IPS DF 19.7 (cell line): ENCODE measurements at regions not wholly inside any gene's neighbourhood (a gene's known extent, or its start where the extent isn't known, plus 50 kb on each side); places are given as distances from the start of the nearest gene placed in this dataset.
"Not testable (repeated sequence)": the region's sequence is repeated elsewhere in the genome, so short reads cannot be mapped to it uniquely, and the experiment has no call there.

ENCODE experiments used
- DNase-seq: peaks from one replicate; pipeline ENCODE4 v3.0.0-alpha.2; 2013; ENCODE audit warnings: low read depth, low spot score

- DNase-seq = no peak
Measured at GRCh38 chr5:44051591-44051990, 337.6 kb downstream of the FGF10 start.

DNA sequence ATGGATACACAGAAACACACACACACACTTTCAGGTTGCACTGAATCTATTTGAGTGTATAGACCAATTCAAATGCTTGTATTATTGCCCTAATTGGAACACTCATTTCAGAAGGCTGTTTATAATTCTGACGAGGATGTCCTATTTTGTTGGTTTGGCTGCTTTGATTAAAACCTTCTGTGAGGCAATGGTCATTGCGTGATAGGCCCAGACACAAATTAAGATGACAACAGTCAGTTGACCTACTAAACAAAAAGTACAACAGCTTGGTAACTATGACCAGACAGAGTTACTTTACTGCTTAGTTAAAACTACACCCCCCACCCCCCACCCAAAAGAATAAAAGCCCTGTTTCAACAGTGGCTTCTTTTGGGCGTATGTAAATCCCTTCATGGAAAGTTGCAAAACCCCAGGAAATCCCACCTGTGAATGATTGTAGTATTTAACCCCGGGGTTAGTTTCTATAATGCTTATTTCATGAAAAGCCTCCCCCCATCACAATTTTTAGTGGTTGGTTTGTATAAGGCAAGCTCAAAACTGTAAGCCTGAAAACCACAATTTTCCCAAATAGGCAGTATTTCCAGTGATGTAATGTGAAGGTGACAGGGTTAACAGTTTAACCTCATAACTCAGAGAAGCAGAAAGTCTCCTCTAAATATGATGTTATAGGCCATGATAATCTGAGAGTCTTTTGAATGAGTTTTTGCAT lies 340.8 kb downstream of the FGF10 start:
- no peak for DNase-seq

GRCh38 chr5:44046619-44047364 lies 342.4 kb downstream of the FGF10 start:
- DNase-seq = no peak

- DNase-seq = not testable (repeated sequence)
Measured at GRCh38 chr5:44044549-44044948, 344.7 kb downstream of the FGF10 start.

GRCh38 chr5:44028226-44028625 lies 361.0 kb downstream of the FGF10 start:
- DNase-seq = no peak

- no peak for DNase-seq
Measured at GRCh38 chr5:44022622-44023021, 366.6 kb downstream of the FGF10 start.

- no peak for DNase-seq
Measured at GRCh38 chr5:44011518-44011917, 377.7 kb downstream of the FGF10 start.

- DNase-seq = no peak
Measured at GRCh38 chr5:44002381-44002901, 386.8 kb downstream of the FGF10 start.

GRCh38 chr5:44001675-44002380 lies 387.4 kb downstream of the FGF10 start:
- DNase-seq = no peak

DNA sequence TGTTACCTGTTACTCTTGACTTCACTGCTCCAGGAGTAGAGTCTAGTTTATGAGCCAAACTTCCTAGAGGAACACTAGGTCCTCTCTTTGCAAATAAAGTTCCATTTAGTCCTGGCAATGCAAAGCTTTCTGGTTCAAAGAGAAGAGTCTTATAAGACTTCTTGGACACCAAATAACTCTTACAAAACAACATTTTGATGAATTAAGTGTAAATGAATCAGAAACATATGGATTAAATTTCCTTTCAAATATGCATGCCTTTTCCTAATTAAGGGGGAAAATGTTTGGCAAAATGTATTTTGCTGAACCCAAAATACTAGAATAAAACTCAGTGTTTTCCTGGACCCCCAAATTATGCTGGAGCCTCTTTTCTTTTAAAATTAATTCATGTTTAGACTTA lies 388.0 kb downstream of the FGF10 start:
- no peak for DNase-seq

DNA sequence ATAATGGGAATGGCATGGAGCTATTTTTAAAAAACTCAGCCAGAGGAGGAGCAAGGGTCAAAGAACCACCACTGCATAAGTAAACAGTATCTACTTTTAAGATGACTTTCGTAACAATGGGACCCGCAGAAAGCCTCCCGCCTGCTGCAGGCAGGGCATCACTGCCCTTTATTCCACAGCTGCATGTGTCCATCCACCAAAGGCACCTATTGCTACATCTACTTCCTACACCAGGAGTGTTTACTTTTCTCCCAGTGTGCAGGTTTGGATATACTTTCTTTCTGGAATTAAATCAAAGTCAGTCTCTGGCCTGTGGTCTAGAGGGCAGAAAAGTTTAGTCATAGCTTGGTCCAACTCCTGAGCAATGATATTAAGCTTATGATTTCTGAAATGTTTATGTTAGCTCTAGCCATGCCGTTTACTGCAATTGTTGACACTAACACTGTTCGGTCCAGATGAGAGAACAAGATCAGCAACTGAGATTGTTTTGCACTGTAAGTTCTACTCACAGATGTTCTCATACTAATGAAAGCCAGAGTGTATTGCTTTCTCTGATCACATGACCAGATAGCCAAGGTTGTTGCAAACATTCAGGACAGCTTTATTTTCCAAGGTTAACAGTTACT lies 391.5 kb downstream of the FGF10 start:
- DNase-seq = no peak

DNA sequence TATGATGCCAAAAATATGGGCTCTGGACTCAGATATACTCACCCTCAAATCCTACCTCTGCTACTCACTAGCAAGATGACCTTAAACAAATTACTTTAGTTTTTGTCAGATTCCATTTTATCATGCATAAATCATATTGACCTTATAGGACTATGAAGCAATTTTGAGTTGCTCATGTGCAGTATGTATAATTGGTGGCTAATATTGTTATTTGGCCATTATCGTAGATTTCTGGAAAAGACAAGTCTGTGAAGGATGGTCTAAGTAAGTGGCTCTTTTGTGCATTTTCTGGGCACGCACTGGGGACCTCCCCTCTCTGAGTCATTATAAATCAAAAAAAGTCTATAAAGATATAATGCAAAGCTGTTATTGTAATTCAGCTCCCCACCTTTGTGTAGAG lies 393.0 kb downstream of the FGF10 start:
- no peak for DNase-seq

GRCh38 chr5:43994352-43994708 lies 391.4 kb downstream of the NNT start:
- DNase-seq = no peak

DNA sequence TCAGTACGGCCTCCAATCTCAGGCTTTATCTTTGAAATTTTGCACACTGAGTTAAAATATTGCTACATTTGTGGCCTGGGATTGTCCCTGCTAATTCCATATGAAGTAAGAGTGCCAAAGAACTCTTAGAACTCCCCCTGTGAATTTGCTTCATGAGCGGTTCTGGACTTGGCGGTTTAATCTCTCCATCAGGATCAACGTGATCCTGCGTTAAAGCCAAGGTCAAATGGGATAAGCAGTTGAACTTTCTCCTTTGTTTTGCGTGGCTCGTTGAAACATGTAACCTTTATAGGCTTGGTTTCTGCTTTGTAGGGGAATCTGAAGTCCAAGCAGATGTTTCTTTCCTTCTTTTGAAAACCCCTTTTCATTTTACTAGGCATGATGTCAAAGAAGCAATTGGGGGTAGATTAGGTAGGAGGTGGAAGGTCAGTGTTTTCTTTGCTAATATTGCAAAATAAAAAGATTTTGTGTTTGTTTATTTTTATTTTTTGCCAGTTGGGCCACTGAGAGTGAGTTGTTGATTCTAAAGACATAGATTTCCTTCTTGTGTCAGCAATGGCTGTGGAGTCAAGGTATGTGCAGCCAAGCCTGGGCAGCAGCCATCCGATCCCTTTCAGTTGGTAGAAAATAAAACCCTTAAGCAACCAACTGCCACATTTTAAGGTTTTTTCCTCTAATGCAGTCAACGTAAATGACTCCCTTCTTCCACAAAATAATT lies 390.8 kb downstream of the NNT start:
- DNase-seq = no peak

DNA sequence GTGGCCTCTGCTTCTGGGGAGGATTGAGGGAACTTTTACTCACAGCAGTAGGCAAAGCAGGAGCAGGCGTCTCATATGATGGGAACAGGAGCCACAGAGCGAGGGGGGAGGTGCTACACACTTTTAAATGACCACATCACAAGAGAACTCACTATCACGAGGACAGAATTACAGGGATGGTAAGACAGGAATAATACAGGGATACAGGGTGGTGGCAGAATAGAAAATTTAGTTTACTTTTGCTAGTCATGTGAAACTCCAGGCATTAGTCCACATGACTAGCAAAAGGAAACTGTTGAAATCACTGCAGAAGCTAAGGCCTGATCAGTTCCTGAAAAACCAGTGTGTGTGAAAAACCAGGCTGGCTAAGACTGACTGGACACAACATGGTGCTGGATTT lies 382.4 kb downstream of the NNT start:
- no peak for DNase-seq

DNA sequence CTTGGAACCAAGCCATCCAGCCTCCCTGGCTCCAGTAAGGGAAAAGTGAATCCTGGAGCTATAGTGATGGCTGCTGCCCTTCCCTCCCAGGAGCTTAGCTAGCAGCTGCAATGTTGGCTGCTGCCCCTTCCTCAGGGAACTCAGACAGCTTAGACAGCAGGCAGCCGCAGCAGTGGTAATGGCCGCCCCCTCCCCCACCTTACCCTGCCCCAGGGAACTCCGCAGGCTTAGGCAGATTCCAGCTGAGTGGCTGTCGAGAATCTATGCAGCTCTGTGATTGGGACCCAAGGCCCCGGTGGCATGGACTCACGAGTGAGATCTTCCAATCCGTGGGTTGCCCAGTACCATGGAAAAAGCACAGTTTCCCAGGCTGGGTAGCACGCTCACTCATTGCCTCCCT lies 378.6 kb downstream of the NNT start:
- no peak for DNase-seq

DNA sequence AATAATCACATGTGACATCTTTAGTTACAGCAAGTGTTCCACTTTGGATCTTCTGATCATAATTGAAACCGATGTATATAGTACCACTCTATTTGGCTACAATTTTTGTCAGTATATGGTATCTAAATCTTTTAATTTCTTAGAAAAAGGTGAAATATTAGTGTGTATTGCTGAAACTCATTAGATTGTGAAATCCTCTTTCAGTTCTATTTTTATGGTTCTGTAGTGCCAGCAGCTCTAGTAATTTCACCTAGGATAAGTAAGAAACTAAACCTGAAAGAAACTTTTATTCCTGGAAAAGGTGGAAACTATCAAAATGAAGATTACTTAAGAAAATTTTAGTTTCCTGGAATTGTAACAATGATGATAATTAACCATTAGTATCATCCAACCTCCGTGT lies 370.9 kb downstream of the NNT start:
- DNase-seq = no peak

- no peak for DNase-seq
Measured at GRCh38 chr5:43973318-43973717, 370.3 kb downstream of the NNT start.

DNA sequence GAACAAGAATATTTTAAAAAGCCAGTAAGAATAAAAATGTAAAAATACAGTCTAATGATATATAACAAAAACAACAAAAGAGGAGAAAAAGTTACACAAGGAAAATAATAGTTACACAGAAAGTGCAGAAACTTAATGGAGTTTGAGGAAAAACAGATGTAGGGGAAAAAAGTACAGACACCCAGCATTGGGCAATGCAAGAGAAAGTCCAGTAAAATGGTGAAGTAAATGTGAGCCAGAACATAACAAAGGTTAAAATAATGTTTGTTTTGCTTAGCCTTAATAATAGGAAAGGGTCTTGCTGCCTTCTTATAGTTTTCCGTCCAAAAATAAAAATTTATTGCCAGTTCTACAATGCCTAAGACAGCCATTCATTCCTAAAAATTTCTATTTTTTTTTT lies 364.2 kb downstream of the NNT start:
- DNase-seq = no peak

GRCh38 chr5:43959144-43959543 lies 356.2 kb downstream of the NNT start:
- no peak for DNase-seq

- no peak for DNase-seq
Measured at GRCh38 chr5:43947935-43948334, 345.0 kb downstream of the NNT start.
